Activated CD4-positive, CD25-positive, alpha-beta regulatory T cell treated with anti-CD3 and anti-CD28 coated beads, Interleukin-2, amount 50 U/mL, for 72 hours (primary cell): ENCODE measurements at regions not wholly inside any gene's neighbourhood (a gene's known extent, or its start where the extent isn't known, plus 50 kb on each side); places are given as distances from the start of the nearest gene placed in this dataset.

Source experiments
- DNase-seq: peaks from one replicate; pipeline ENCODE4 v3.0.0; 2021

DNA sequence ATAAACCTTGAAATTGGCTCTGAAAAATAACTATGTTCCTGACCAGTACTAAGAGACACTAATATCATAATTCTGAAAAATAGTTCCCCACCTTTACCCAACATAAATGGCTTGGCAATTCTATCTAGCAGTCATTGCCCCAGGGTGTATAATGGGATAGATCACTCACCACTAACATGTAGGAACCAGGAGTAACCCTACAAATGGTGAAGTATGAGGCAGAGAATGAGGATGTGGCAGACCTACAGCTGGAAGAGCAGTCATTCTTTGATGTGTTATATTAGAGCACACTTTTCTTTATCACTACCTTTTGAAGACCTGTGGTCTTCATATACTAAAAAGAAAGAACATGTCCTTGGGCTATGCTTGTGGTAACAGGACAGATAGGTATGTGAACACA is 136.5 kb upstream of the SYNDIG1 start:
- DNase-seq, result no peak

DNA sequence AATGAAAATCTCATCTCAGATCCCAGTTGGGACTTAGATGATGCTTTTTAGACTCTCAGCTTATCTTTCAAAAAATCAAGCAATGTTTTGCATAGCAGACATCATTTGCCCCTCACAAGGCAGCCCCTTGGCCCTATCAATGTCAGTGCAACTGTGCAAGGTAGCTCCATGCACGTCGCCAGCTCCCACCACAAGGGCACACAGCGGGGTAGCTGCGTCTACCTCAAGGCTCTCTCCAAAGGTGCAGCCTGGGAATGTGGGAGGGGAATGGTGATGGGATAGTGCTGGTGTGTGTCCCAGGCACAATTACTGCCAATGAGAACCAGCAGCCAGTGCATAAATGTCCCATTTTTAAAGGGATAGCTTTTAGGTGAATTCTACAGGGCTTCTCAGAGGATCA is 137.5 kb upstream of the SYNDIG1 start:
- no peak for DNase-seq

DNA sequence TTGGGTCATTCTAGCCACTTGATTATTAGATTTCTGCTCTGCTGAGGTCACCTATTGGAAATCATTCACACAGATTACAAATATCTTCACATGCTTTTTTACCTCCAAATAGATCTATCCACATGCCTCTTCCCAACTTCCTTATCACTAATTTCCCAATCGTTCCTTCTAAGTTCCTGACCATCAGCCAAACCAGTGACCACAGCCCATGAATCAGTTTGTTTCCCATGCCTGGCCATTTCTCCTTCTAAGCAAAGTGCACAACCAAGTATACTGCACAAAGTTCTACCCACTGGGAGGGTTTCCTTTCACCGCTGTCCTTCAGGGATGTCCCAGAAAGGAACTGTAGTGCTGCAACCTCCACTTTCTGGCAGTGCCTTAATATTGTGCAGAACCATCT is 140.5 kb upstream of the SYNDIG1 start:
- no peak for DNase-seq

DNA sequence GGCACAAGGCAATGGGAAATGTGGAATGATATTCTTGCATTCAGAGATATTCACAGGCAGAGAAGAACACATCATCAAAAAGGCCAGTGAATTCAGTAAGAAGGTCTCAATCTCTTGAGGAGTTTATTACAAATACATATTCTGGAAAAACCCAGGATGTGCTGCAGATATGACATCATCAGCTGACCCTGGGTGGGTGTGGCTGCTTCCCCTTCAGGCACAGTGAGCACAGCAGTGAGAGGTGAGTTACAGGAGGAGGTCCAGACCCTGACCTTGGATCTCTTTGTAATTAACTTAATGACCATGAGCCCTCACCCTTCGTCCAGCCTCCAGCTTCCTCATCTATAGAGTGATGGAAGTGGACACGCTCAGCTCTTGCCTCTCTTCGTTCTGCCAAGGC is 147.5 kb upstream of the SYNDIG1 start:
- DNase-seq, result no peak

DNA sequence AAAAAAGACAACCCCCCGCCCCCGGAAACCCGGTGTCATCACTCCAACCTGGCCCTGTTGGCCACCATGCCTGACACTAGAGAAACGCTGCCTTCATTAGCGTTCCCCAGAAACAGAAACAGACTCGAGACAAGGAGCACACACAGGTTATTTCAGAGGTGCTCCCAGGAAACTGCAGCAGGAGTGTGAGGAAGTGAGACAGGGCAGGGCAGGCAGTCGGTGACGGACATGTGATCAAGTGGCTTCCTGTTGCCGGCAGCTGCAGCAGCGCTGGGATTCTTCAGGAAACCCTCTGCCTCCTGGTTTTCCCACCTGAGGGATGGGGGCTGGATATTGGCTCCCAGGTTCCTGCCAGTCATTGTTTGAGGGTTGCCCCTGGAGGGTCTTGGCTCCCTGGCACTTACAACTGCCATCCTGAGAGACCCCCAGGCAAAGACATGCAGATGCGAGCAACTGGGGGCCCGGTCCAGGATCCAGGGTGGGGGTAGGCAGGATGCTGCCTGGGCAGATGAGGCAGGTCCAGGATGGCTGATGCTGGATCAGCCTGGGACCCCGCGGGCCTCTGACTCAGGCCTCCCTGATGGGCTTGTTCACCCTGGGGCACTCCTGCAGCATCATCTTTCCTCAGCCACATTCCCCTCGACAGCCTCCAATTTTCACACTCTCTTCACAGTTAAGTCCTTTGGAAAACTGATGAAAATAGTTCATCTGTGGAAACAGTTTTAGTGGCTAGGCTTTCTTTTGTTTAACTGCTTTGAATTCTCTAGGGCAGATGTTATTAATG is 150.7 kb upstream of the SYNDIG1 start:
- DNase-seq, result no peak

DNA sequence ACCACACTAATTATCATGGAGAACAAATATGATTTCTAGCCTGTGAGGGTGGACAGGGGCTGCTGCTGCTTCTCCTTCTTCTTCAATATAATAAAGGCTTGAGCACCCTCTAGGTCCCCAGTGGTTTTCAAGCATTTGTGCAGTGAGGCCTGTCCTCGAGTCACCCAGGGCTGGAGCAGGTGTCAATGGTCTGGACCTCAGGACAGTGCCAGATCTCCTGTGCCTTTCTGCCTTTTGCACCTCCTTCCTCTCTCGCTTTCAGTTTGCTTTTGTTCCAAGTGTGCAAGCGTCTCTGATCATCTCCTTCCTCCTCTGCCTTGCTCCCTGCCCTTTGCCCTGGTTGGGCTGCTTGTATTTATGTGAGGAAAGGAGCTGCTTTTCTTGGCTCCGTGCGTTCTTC is 152.2 kb upstream of the SYNDIG1 start:
- no peak for DNase-seq

DNA sequence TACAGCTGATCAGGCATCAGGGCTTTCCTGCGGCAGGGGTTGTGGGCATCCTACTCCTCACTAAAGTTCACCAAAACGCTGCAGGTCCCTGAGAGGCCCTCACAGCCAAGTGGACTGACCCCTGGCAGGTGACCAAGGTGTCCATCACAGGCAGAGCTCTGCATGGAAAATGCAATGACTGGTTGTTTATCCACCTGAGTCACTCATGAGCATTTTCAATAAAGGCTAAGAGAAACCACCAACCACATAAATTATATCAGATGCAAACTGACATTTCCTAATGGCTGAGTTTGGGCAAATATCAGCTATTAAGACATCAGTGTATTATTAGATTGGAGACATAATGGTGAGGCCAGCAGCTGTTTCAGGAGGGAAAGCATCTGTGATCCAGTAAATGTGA is 152.7 kb upstream of the SYNDIG1 start:
- no peak for DNase-seq

DNA sequence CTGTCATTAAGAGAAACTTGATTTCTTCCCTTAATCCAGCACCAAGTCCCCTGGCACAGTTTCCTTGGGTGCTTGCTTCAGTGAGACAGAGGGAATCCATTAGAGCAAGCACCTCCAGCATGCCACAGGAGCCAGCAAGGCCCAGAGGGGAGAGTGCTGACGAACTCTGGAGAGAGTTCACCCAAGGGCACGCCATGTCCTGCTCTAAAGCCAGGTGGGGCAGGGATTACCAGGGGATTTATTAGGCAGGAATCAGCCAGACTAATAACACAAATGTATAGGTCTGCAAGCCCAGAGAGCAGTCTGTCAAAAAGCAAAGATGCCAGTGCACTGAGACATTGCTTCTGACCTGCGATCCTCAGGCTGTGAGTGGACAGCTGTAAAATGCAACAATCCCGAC is 155.4 kb upstream of the SYNDIG1 start:
- DNase-seq, result no peak

DNA sequence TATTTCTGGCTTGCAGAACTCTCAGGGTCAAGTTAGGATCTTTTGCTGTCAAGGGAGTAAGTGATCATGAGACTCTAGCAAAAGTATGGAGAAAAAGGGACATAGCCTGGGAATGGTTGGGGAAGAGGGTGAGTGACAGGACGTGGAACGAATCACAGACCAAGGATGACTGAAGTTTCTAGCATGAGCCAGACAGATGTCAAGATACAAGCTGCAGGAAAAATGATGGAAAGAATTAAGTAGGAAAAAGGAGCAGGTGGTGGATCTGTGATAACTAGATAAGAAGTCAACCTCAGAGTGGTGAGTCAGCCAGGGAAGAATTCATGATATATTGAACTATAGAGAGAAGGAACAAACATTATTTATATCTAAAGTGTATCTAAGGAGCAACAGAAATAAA is 159.8 kb upstream of the SYNDIG1 start:
- no peak for DNase-seq

DNA sequence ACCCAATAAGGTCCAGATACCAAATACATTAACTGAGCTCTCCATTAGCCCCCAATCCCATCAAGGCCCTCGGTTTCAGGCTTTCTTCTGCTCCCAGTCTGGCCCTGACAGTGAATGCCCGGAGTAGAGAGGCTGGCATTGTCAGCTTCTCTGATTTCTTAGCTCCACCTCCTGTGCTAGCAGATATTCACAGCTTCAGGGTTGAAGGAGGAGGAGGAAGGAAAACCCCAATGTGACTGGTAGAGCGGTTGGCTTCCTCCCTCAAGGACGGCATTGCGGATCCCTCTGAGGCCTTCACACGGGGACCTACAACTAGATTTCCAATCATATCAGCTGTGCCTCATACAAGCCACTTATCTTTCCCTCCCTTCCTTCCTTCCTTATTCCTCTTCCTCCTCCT is 164.1 kb upstream of the SYNDIG1 start:
- no peak for DNase-seq

DNA sequence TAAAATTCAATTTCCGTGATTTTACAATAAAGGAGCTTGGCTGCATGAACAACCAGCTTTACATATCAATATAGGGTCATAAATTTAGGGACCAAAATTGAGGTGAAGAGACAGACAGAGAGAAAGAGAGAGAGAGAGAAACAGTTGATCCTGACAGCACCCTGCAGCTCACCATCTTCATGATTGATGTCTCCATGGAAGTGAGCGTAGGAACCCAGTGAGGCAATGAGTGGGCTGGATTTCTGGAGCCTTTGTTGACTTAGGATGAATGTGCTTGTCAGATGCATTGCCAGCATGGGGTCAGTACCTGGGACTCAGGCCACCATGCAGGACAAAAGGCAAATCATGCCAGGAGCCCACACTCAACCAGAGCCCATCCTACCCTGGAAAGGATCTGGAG is 165.1 kb upstream of the SYNDIG1 start:
- no peak for DNase-seq

DNA sequence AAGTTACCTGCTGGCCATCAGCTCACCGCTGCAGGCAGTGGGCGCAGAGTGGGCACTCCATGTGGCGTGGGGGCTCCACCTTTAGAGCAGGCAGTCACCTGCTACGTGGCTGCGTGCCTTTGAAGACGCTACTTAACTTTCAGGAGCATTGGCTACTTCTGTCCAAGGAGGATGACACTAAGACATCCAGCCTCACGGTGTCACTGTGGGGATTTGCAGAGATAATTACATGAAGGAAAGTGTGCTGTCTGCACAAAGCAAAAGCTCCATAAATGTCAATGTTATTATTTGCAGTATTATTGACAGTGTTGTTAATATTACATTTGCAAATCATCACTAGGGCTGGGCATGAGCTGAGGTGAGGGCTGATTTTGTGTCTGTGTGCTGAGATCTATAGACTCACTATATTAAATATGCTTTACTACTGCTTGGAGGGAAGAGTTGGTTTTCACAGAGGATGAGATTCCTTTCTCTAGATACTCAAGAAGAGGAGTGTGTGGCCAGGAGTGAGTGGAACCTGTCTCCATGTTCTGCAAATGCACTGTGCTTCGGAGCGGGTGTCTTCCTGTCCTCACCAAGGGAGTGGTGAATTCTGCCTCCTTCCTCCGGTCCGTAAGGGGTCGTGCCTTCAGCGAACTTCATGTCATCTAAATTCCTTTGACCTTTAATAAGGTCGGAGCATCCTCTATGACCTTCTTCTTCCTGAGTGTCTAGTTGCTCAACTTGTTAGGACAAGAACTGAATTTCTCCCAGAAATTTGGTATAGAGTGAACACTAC is 165.8 kb upstream of the SYNDIG1 start:
- DNase-seq, result no peak

DNA sequence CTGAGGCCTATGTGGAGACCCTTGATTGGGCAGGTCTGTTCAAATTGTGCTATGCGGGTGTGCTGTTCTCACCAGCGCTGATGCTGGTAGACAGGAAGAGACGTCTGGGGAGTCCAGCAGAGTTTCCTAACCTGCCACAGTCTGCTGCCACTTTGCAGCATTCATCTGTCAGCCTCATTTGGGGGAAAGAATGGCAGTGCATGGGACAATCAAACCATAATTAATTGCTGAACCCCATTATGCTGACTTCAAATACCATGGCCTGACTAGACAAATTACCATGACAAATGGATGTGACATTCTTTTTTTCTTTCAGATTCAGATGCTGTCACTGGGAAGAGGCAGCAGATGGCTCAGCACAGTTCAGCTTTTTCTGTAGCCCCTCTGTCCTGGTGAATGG is 171.4 kb upstream of the SYNDIG1 start:
- no peak for DNase-seq

DNA sequence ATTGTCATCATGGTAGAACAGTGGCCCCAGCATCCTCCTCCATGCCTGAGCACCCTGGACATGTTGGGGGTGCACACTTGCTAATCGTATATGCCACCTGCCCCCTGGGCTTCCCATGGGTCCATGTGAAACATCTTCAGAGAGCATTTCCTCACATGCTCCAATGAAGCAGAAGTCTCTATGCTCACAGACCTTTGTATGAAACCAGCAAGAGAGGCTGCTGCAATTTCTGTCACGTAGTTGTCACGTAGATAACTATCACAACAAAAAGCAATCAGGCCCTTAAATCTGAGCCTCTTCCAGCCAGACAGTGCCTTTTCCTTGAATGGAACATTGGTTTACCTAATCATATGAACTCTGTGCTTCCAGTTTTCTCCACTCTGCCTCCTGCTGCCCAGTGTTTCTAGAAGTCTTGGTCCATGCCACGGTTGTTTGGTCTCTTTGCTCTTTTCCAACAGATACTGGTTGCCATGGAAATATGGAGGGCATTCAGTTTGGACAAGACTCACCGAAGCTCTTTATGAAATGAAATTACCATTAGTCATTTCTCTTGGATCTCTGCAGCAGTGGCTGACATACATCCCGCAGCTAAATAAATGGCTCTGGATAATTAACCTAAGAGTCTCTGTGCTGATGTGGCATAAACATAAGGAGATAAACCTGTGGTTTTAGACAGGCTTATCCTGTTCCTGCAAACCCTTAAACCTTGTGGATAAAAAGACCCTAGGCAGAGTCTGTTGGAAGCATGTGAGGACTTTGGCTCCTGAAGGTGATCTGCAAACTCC is 172.8 kb upstream of the SYNDIG1 start:
- DNase-seq, result no peak

DNA sequence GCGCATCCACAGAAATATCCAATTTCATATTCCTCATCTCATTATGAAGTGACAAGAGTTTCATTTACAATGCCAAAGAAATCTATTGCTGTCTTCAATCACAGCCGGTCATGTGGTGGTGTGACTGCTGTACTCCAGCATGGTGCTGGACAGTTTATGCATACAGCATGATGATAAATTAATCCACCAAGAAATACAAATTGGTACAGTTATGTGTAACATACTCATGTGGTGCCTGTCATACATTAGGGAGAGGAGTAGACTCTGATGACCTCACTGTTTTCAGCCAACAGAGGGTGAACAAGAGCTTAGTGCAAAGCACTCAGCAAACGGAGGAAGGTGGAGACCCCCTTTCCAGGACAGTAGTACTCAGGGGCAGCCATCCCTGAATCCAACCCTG is 178.4 kb upstream of the SYNDIG1 start:
- DNase-seq, result no peak

DNA sequence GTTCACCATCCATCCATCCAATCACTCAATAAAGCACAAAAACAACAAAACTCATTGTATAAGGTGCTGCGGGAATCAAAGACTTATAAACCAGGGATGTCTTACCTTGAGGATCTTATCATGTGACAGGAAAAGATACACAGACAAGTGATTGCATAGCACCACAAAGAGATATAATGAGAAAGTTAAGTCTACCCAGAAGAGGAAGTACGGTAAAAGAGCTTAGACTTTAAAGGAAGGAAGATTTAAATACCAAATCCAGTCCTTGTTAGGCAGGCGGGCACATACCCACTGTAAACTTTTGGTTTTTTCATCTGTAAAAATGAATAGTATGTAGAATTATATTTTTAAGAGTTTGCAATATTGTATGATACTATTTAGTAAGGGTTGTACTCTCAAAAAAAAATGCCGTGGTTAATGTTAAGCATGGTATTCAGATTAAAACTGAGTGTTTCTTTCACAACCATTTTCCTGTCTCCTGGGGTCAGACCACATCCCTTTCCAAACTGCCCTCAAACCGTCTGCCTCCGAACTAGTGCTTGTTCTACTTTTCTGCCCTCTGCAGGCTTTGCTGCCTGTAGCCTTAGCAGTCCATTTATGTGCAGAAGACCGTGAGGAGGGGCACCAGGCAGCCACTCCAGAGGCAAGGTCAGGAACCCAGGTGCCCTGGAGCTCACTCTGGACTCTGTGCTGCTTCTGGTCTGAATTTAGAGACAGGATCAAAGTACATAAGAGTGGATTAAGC is 179.5 kb upstream of the SYNDIG1 start:
- no peak for DNase-seq

DNA sequence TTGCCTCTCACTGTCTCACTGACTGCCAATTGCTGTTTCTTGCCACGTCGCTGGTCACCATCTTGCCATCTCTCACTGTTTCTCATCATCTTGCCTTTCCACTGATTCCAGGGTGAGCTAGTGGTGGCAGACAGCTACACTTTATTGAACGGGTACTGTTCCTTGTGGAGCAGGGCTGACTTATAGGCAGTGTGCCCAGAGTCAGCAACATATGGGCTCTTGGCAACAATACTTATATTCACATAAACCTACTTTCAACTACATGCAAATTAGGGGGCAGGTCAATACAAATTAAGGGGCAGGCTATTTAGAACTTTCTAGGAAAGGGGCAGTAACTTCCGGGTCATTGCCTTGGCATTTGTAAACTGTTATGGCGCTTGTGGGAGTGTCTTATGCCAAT is 186.2 kb upstream of the SYNDIG1 start:
- DNase-seq, result no peak

DNA sequence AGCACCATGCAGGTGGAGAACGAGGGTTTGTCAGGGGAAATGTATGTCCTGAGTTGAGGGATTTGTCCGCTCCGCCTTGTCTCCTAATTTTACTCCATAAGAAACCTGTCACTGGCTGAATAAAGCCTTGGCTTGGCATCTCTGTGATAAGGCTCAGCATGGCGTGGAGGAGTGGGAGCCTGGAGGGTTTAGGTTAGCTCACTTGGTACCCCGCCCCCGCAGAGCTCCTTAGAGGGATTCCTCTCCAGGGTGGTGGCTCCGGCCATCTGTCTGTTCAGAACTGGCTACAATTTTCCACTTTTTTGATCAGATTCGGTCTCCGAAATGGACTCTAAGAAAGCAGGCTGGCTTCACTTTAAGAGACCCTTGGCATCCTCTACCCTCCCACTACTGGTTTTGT is 192.2 kb upstream of the SYNDIG1 start:
- no peak for DNase-seq

DNA sequence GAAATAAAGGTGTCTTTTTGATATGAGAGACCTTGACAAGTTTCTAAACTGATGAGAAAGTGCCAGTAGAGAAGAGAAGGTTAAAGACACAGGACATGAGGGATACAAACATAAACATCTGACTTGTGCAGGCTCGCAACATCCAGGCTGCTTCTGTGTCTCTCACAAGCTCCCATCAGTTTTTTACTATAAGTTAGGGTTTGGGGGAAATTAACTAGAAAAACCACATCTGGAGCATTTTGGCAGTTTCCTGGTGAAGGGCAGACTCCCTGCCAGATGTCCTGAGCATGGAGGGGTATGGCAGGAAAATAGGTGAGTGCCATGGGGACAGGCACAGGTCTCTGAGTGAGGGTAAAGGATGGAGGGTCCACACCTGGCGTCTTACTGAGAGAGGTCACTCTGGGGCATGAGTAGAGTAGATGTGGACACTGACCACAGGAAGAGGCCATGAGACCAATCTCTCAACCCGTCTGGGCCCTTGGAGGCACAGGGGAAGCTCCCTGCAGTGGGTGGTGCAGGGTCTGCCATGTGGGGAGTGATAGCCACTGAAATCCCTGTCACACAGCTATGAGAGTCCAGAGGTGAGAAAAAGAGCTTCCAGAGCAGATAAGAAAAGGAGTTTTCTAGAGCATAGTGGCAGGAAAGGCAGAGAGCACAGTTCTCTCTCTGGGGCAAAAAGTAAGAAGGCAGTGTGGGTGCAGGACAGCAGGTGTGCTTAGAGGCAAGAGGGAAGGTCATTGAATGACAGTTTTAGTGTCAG is 193.3 kb upstream of the SYNDIG1 start:
- DNase-seq, result no peak

DNA sequence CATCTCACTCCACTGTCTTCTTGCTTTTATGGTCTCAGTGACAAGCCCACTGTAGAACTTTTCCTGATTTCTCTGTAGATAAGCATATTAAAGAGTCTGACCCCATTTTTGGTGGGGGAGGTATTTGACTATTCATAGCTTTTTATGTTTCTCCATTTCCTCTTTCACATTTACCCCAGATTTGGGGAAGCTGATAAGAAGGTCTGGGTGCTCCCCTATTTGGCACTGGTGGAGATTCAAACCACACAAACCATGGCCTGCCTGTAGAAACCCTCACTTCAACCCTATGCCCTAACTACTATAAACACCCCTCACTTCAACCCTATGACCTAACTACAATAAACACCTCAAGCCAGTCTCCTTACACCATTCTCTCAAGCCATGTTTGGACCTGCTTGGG is 196.2 kb upstream of the SYNDIG1 start:
- DNase-seq, result no peak

DNA sequence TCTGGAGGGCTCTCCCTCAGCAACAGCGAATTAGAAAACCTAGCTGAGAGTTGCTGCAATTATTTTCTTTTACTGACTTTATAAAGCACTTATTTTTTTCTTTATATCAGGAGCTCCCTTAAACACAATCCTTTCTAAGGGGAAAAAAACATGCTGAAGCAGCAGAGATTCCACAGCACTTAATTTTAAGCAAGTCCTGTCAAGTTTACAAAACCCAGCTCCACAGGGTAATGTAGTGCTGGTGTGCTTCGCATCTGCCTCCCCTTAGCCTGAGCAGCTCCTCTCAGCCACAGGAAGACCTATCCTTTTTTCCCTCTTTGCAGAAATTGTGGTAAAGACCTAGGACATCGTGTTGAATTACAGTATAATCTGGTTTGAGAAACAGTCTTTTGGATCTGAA is 208.1 kb upstream of the SYNDIG1 start:
- DNase-seq, result no peak

DNA sequence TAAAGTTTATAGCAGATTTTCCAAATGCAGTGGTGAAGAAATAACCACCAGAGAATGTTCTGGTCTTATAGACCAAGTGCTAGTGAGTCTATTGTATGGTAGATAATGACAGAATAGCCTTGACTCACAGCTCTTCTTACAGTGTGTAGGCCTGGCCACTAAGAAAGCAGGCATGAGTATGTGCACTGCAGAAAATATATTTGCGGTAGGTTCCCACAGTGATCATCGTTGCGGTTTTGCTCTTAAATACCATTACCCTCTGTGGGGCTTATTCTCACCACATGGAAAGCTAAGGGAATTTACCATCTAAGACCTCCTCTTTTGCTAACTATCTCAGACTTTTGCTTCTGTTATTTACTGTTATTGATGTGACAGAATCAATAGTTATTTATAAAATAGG is 212.3 kb upstream of the SYNDIG1 start:
- DNase-seq, result no peak
